SK-N-SH treated with all-trans-retinoic acid at 6 μM for 48 hours (cell line): ENCODE measurements at regions not wholly inside any gene's neighbourhood (a gene's known extent, or its start where the extent isn't known, plus 50 kb on each side); places are given as distances from the start of the nearest gene placed in this dataset.

Experiments used
- ARNTL ChIP-seq: fragments of 450-650 bp; formaldehyde crosslinking; IDR thresholded peaks from 2 replicates; pipeline ENCODE4 v1.5.0; 2020; ENCODE audit warnings: low read depth, mild to moderate bottlenecking, moderate library complexity, borderline replicate concordance
- ESRRG ChIP-seq: fragments of 250-450 bp; sonication (Bioruptor Pico); IDR thresholded peaks from 2 replicates; pipeline ENCODE4 v1.6.1; 2021; ENCODE audit warnings: mild to moderate bottlenecking
- ISL1 ChIP-seq: fragments of 250-450 bp; sonication (Bioruptor Pico); IDR thresholded peaks from 2 replicates; pipeline ENCODE4 v2.1.2; 2022; ENCODE audit warnings: mild to moderate bottlenecking, moderate library complexity
- OSR1 ChIP-seq: fragments of 250-450 bp; sonication (Bioruptor Pico); IDR thresholded peaks from 2 replicates; pipeline ENCODE4 v1.8.0; 2022; ENCODE audit warnings: moderate library complexity, mild to moderate bottlenecking, inconsistent platforms
- RARB ChIP-seq: fragments of 250-450 bp; sonication (Bioruptor Pico); IDR thresholded peaks from 2 replicates; pipeline ENCODE4 v1.8.0; 2021; ENCODE audit warnings: mild to moderate bottlenecking, moderate library complexity
- TCF4 ChIP-seq: fragments of 250-450 bp; sonication (Bioruptor Pico); IDR thresholded peaks from 2 replicates; pipeline ENCODE4 v1.8.0; 2021; ENCODE audit warnings: mild to moderate bottlenecking, moderate library complexity, borderline replicate concordance
- ZC3H10 ChIP-seq: fragments of 250-450 bp; sonication (Bioruptor Pico); IDR thresholded peaks from 2 replicates; pipeline ENCODE4 v1.5.1; 2021; ENCODE audit warnings: mild to moderate bottlenecking, moderate library complexity
- ZFP3 ChIP-seq: fragments of 250-450 bp; sonication (Bioruptor Pico); IDR thresholded peaks from 2 replicates; pipeline ENCODE4 v1.5.0; 2020; ENCODE audit warnings: mild to moderate bottlenecking, moderate library complexity
- ZFP30 ChIP-seq: fragments of 450-650 bp; formaldehyde crosslinking; IDR thresholded peaks from 2 replicates; pipeline ENCODE4 v1.5.0; 2022; ENCODE audit warnings: mild to moderate bottlenecking, moderate library complexity
- ZNF565 ChIP-seq: fragments of 450-650 bp; formaldehyde crosslinking; conservative IDR thresholded peaks from 2 replicates; pipeline ENCODE4 v1.5.0; 2020; ENCODE audit warnings: low read depth, mild to moderate bottlenecking, moderate library complexity
- ZNF8 ChIP-seq: fragments of 450-650 bp; formaldehyde crosslinking; IDR thresholded peaks from 2 replicates; pipeline ENCODE4 v1.5.0; 2020; ENCODE audit warnings: mild to moderate bottlenecking, moderate library complexity
- TF ChIP-seq, protein P1 (sequence below): fragments of 250-450 bp; sonication (Bioruptor Pico); IDR thresholded peaks from 2 replicates; pipeline ENCODE4 v1.8.0; 2020; ENCODE audit warnings: mild to moderate bottlenecking, moderate library complexity, borderline replicate concordance
- TF ChIP-seq, protein P2 (sequence below): fragments of 250-450 bp; sonication (Bioruptor Pico); IDR thresholded peaks from 2 replicates; pipeline ENCODE4 v1.8.0; 2021; ENCODE audit warnings: low read depth, mild to moderate bottlenecking, moderate library complexity, borderline replicate concordance

- TF ChIP-seq, protein P1, sequence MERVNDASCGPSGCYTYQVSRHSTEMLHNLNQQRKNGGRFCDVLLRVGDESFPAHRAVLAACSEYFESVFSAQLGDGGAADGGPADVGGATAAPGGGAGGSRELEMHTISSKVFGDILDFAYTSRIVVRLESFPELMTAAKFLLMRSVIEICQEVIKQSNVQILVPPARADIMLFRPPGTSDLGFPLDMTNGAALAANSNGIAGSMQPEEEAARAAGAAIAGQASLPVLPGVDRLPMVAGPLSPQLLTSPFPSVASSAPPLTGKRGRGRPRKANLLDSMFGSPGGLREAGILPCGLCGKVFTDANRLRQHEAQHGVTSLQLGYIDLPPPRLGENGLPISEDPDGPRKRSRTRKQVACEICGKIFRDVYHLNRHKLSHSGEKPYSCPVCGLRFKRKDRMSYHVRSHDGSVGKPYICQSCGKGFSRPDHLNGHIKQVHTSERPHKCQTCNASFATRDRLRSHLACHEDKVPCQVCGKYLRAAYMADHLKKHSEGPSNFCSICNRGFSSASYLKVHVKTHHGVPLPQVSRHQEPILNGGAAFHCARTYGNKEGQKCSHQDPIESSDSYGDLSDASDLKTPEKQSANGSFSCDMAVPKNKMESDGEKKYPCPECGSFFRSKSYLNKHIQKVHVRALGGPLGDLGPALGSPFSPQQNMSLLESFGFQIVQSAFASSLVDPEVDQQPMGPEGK (CRISPR knock-in tag), result no peak
- no peak for TF ChIP-seq ESRRG
- no peak for TF ChIP-seq ARNTL
- TF ChIP-seq, protein P2, sequence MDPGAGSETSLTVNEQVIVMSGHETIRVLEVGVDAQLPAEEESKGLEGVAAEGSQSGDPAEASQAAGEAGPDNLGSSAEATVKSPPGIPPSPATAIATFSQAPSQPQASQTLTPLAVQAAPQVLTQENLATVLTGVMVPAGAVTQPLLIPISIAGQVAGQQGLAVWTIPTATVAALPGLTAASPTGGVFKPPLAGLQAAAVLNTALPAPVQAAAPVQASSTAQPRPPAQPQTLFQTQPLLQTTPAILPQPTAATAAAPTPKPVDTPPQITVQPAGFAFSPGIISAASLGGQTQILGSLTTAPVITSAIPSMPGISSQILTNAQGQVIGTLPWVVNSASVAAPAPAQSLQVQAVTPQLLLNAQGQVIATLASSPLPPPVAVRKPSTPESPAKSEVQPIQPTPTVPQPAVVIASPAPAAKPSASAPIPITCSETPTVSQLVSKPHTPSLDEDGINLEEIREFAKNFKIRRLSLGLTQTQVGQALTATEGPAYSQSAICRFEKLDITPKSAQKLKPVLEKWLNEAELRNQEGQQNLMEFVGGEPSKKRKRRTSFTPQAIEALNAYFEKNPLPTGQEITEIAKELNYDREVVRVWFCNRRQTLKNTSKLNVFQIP, result no peak
- no peak for TF ChIP-seq ZFP3 (CRISPR knock-in tag)
- TF ChIP-seq TCF4 (CRISPR knock-in tag), result no peak
- TF ChIP-seq ZNF8 (CRISPR knock-in tag), result no peak
- no peak for TF ChIP-seq ZNF565 (CRISPR knock-in tag)
- no peak for TF ChIP-seq RARB (CRISPR knock-in tag)
- no peak for TF ChIP-seq ZFP30 (CRISPR knock-in tag)
- TF ChIP-seq OSR1 (CRISPR knock-in tag), result no peak
- TF ChIP-seq ZC3H10 (CRISPR knock-in tag), result no peak
- no peak for TF ChIP-seq ISL1 (CRISPR knock-in tag)
Observed at GRCh38 chr17:77692571-77693161, 265.8 kb upstream of the TNRC6C start.
